CD14-positive monocyte (primary cell): ENCODE measurements at regions not wholly inside any gene's neighbourhood (a gene's known extent, or its start where the extent isn't known, plus 50 kb on each side); places are given as distances from the start of the nearest gene placed in this dataset.
"Not testable (repeated sequence)": the region's sequence is repeated elsewhere in the genome, so short reads cannot be mapped to it uniquely, and the experiment has no call there.

Experiments used
- DNase-seq, 3 donors: peaks; one replicate each; pipeline ENCODE4 v3.0.0-alpha.2; 2011 to 2022
- H2AFZ ChIP-seq: 2 replicates; pipeline ENCODE4 v1.6.0; 2012; ENCODE audit warnings: mild to moderate bottlenecking, low read depth, low read length, inconsistent platforms; ENCODE audit not compliant: insufficient read depth, poor library complexity, severe bottlenecking
- H3K27ac ChIP-seq, 2 donors: 1 replicate in 1 of 2; 2 replicates in 1 of 2; pipeline ENCODE4 v1.5.1; 2012 to 2013; ENCODE audit warnings: low read length in 2 of 2, control low read depth in 1 of 2, inconsistent platforms in 1 of 2, low read depth in 1 of 2, mild to moderate bottlenecking in 1 of 2
- H3K27me3 ChIP-seq, 2 donors: one replicate each; pipeline versions ENCODE4 v1.6.0 to v1.6.1; 2011 to 2013; ENCODE audit warnings: low read length in 2 of 2; ENCODE audit not compliant: control insufficient read depth in 2 of 2, insufficient read depth in 2 of 2
- H3K36me3 ChIP-seq, 2 donors: replicated peaks in 1 of 2; 1 replicate in 1 of 2; 2 replicates in 1 of 2; pipeline versions ENCODE4 v1.5.1 to v1.6.1; 2012 to 2013; ENCODE audit warnings: low read length in 2 of 2, control low read depth in 1 of 2, inconsistent platforms in 1 of 2, mild to moderate bottlenecking in 1 of 2; ENCODE audit not compliant: insufficient read depth in 2 of 2, control insufficient read depth in 1 of 2
- H3K4me1 ChIP-seq, 2 donors: 1 replicate in 1 of 2; 2 replicates in 1 of 2; pipeline versions ENCODE4 v1.5.1 to v1.6.1; 2012 to 2013; ENCODE audit warnings: low read length in 2 of 2, control low read depth in 1 of 2, inconsistent platforms in 1 of 2, mild to moderate bottlenecking in 1 of 2, moderate library complexity in 1 of 2; ENCODE audit not compliant: insufficient read depth in 2 of 2, control insufficient read depth in 1 of 2
- H3K4me2 ChIP-seq: replicated peaks from 2 replicates; pipeline ENCODE3; 2012; ENCODE audit warnings: low read length, moderate library complexity, mild to moderate bottlenecking; ENCODE audit not compliant: poor library complexity, severe bottlenecking; ENCODE audit errors: extremely low read depth
- H3K4me3 ChIP-seq, 3 experiments: fragments of 200-600 bp in 1 of 3; sonication (generic) in 1 of 3; replicated peaks in 1 of 3; 1 replicate in 2 of 3; 2 replicates in 1 of 3; pipeline ENCODE4 v1.5.1; 2011 to 2013; ENCODE audit warnings: low read length in 3 of 3, mild to moderate bottlenecking in 3 of 3, control low read depth in 2 of 3, low read depth in 2 of 3, inconsistent platforms in 1 of 3, moderate library complexity in 1 of 3
- H3K79me2 ChIP-seq: 2 replicates; pipeline ENCODE4 v1.6.0; 2012; ENCODE audit warnings: mild to moderate bottlenecking, control low read depth, inconsistent platforms, low read length, moderate library complexity; ENCODE audit not compliant: insufficient read depth
- H3K9ac ChIP-seq: 2 replicates; pipeline ENCODE4 v1.6.0; 2017; ENCODE audit warnings: low read length, mild to moderate bottlenecking; ENCODE audit not compliant: insufficient read depth, poor library complexity, severe bottlenecking
- H3K9me3 ChIP-seq, 2 donors: replicated peaks in 1 of 2; 1 replicate in 1 of 2; 2 replicates in 1 of 2; pipeline versions ENCODE4 v1.5.1 to v1.6.1; 2012 to 2013; ENCODE audit warnings: low read length in 2 of 2, control low read depth in 1 of 2; ENCODE audit not compliant: control insufficient read depth in 1 of 2, insufficient read depth in 1 of 2
- H4K20me1 ChIP-seq: 2 replicates; pipeline ENCODE4 v1.6.0; 2012; ENCODE audit warnings: mild to moderate bottlenecking, low read length, control low read depth, moderate library complexity; ENCODE audit not compliant: insufficient read depth
- H3K27ac Mint-ChIP-seq, 7 donors: one replicate each; pipeline ENCODE4 v1.8.0; 2020; ENCODE audit warnings: mild to moderate bottlenecking in 7 of 7, mixed read lengths in 7 of 7, moderate library complexity in 6 of 7, inconsistent platforms in 2 of 7
- H3K27me3 Mint-ChIP-seq, 3 donors: one replicate each; pipeline ENCODE4 v1.8.0; 2021 to 2022; ENCODE audit warnings: low read depth in 3 of 3, mild to moderate bottlenecking in 3 of 3, mixed read lengths in 3 of 3, moderate library complexity in 3 of 3, inconsistent platforms in 1 of 3
- H3K36me3 Mint-ChIP-seq, 2 donors: one replicate each; pipeline ENCODE4 v1.8.0; 2020; ENCODE audit warnings: mixed read lengths in 2 of 2, inconsistent platforms in 1 of 2, mild to moderate bottlenecking in 1 of 2
- H3K4me1 Mint-ChIP-seq: one replicate; pipeline ENCODE4 v1.8.0; 2020; ENCODE audit warnings: mild to moderate bottlenecking, mixed read lengths
- H3K4me3 Mint-ChIP-seq, 2 donors: one replicate each; pipeline ENCODE4 v1.8.0; 2020; ENCODE audit warnings: mild to moderate bottlenecking in 2 of 2, mixed read lengths in 2 of 2, moderate library complexity in 1 of 2
- H3K9me3 Mint-ChIP-seq, 7 donors: one replicate each; pipeline ENCODE4 v1.8.0; 2020 to 2022; ENCODE audit warnings: mixed read lengths in 7 of 7, mild to moderate bottlenecking in 6 of 7, moderate library complexity in 6 of 7, inconsistent platforms in 2 of 7
- WGBS: methylation state at CpG from one replicate; pipeline ENCODE4 v1.1.5; 2013; ENCODE audit warnings: missing lambda C conversion rate; ENCODE audit not compliant: insufficient coverage; 5-methylcytosine and 5-hydroxymethylcytosine counted together
- intact Hi-C, 2 donors: fragments of 100-400 bp; cut with micrococcal nuclease; formaldehyde crosslinking; loops; one replicate each; pipeline versions ENCODE4 v1.15.0 to v1.15.1; 2023
- TF ChIP-seq, protein P1 (sequence below): fragments of 200-600 bp; IDR thresholded peaks from one replicate; pipeline ENCODE4 v1.8.0; 2022; ENCODE audit warnings: antibody characterized with exemption, mild to moderate bottlenecking

DNA sequence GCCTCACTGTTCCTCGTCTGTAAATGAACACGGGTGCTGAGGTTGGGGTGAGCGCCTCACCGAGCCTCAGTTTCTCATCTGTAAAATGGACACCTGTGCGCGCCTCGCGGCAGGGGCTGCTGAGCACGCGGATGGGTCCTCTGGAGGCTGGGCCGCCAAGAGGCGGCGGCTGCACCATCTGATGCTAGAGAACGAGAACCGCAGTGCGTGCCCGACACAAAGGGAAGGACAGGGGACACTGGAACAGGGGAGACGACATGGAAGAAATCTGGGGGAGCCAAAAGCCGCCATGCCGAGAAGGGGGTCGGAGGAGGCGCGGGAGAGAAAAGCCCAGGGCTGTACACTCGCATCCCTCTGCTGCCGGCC is 118.7 kb upstream of the ZNF516 start:
- Mint-ChIP-seq H3K4me3 (no peak overlapping the region), H3K36me3 (no peaks in the 10 kb centered on the region), H3K27me3 (peaks cover 0 to 6% (median 1%) of the 10 kb centered on the region in 3 donors), H3K4me1 (peaks cover 4% of the 10 kb centered on the region), H3K9me3 (peaks cover 0 to 2% (median 0%) of the 10 kb centered on the region in 7 donors), H3K27ac (peak overlapping the region in 1 of 7 donors; percentile 10)
- Histone ChIP-seq H4K20me1 (no peaks in the 10 kb centered on the region), H3K4me2 (no peak overlapping the region), H3K27ac (no peak overlapping the region), H3K27me3 (no peaks in the 10 kb centered on the region), H3K36me3 (no peaks in the 10 kb centered on the region), H3K9me3 (no peaks in the 10 kb centered on the region), H2AFZ (no peak overlapping the region), H3K9ac (no peak overlapping the region), H3K4me3 (no peak overlapping the region), H3K79me2 (no peaks in the 10 kb centered on the region), H3K4me1 (peaks cover 4 to 5% of the 10 kb centered on the region in 2 donors)
- no peak for DNase-seq
- WGBS = 98% methylated on average over 25 of the region's 25 CpGs
- intact Hi-C loops = no loop called here
- TF ChIP-seq, protein P1, sequence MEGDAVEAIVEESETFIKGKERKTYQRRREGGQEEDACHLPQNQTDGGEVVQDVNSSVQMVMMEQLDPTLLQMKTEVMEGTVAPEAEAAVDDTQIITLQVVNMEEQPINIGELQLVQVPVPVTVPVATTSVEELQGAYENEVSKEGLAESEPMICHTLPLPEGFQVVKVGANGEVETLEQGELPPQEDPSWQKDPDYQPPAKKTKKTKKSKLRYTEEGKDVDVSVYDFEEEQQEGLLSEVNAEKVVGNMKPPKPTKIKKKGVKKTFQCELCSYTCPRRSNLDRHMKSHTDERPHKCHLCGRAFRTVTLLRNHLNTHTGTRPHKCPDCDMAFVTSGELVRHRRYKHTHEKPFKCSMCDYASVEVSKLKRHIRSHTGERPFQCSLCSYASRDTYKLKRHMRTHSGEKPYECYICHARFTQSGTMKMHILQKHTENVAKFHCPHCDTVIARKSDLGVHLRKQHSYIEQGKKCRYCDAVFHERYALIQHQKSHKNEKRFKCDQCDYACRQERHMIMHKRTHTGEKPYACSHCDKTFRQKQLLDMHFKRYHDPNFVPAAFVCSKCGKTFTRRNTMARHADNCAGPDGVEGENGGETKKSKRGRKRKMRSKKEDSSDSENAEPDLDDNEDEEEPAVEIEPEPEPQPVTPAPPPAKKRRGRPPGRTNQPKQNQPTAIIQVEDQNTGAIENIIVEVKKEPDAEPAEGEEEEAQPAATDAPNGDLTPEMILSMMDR = no peak

DNA sequence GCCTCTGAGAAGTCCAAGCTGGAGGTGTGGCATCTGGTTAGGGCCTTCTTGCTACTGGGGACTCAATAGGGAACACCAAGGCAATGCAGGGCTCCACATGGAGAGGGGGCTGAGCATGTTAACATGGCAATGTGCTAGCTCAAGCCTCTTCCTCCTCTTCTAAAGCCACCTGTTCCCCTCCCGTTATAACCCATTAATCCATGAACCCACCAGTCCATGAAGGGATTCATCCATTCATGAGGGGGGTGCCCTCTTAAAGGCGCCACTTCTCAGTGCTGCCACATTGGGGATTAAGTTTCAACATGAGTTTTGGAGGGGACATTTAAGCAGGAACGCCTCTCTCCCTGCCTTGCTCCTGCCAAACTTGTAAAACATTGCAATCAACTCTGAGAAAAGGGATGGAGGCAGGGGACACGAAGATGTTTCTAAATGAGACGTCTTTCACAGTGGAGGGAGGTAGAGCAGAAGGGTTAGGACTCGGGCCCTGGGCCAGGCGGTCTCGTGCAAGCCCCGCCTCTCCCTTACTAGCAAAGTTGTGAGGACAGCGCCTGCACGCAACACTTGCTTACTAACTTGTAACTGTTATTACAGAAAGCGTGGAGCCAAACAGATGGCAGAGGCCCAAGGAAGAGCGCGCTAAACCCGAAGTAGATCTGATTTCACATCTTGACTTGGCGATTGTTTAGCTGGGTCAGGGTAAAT is 118.2 kb upstream of the ZNF516 start:
- Histone ChIP-seq H4K20me1 (no peaks in the 10 kb centered on the region), H3K4me3 (no peak overlapping the region), H3K4me2 (no peak overlapping the region), H3K79me2 (no peaks in the 10 kb centered on the region), H3K27me3 (no peaks in the 10 kb centered on the region), H3K27ac (no peak overlapping the region), H3K9me3 (no peaks in the 10 kb centered on the region), H3K9ac (no peak overlapping the region), H3K4me1 (no peaks in the 10 kb centered on the region), H3K36me3 (no peaks in the 10 kb centered on the region), H2AFZ (no peak overlapping the region)
- H3K27ac Mint-ChIP-seq = no peak overlapping the region
- DNase-seq = no peak
- no peaks in the 10 kb centered on the region for H3K4me1 Mint-ChIP-seq
- peaks cover 0 to 2% (median 0%) of the 10 kb centered on the region in 7 donors for H3K9me3 Mint-ChIP-seq
- no peaks in the 10 kb centered on the region for H3K36me3 Mint-ChIP-seq
- TF ChIP-seq, protein P1 = no peak
- no peak overlapping the region for H3K4me3 Mint-ChIP-seq
- intact Hi-C loops = no loop called here
- 96% methylated on average over 10 of the region's 16 CpGs for WGBS
- peaks cover 0 to 6% (median 1%) of the 10 kb centered on the region in 3 donors for H3K27me3 Mint-ChIP-seq

DNA sequence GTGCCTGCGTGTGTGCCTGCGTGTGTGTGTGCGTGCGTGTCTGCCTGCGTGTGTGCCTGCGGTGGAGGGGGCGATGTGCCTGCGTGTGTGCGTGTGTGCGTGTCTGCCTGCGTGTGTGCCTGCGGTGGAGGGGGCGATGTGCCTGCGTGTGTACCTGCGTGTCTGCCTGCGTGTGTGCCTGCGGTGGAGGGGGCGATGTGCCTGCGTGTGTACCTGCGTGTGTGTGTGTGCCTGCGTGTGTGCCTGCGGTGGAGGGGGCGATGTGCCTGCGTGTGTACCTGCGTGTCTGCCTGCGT is 116.7 kb upstream of the ZNF516 start:
- peak overlapping the region in 1 of 7 donors; percentile 83 for H3K27ac Mint-ChIP-seq
- intact Hi-C loops = not testable (repeated sequence)

More for the DNA sequence above, 116.7 kb upstream of the ZNF516 start:
- H3K4me3 ChIP-seq, H3K4me1 Mint-ChIP-seq, H3K27me3 Mint-ChIP-seq, H3K27me3 ChIP-seq, H3K36me3 ChIP-seq, H4K20me1 ChIP-seq, H2AFZ ChIP-seq, H3K79me2 ChIP-seq, H3K4me2 ChIP-seq, H3K36me3 Mint-ChIP-seq, H3K9me3 ChIP-seq, H3K4me3 Mint-ChIP-seq, DNase-seq, H3K4me1 ChIP-seq, H3K27ac ChIP-seq, H3K9me3 Mint-ChIP-seq, H3K9ac ChIP-seq: not testable (repeated sequence)
- 96% methylated on average over 26 of the region's 26 CpGs for WGBS
